KMS-11 (cell line): ENCODE measurements at regions not wholly inside any gene's neighbourhood (a gene's known extent, or its start where the extent isn't known, plus 50 kb on each side); places are given as distances from the start of the nearest gene placed in this dataset.

ENCODE experiments used
- H2AFZ ChIP-seq: fragments of 200-600 bp; sonication (generic); 2 replicates; pipeline ENCODE4 v1.6.1; 2016; ENCODE audit warnings: antibody characterized with exemption, mixed run types, low read depth
- H3K27ac ChIP-seq: fragments of 200-600 bp; sonication (generic); 2 replicates; pipeline ENCODE4 v1.6.1; 2016; ENCODE audit warnings: mild to moderate bottlenecking, mixed run types
- H3K27me3 ChIP-seq: fragments of 200-600 bp; sonication (generic); 2 replicates; pipeline ENCODE4 v1.6.1; 2017; ENCODE audit warnings: mild to moderate bottlenecking, low read depth, mixed run types, moderate library complexity; ENCODE audit not compliant: insufficient read depth
- H3K36me3 ChIP-seq: fragments of 200-600 bp; sonication (generic); 2 replicates; pipeline ENCODE4 v1.6.1; 2017; ENCODE audit warnings: mild to moderate bottlenecking, mixed run types; ENCODE audit not compliant: insufficient read depth
- H3K4me1 ChIP-seq: fragments of 200-600 bp; sonication (generic); 2 replicates; pipeline ENCODE4 v1.6.1; 2016; ENCODE audit warnings: mild to moderate bottlenecking, low read depth, mixed run types; ENCODE audit not compliant: poor library complexity, severe bottlenecking
- H3K4me2 ChIP-seq: fragments of 200-600 bp; sonication (generic); 2 replicates; pipeline ENCODE4 v1.7.0; 2016; ENCODE audit warnings: mild to moderate bottlenecking, mixed run types
- H3K4me3 ChIP-seq: fragments of 200-600 bp; sonication (generic); IDR thresholded peaks from 2 replicates; pipeline ENCODE4 v1.6.1; 2017; ENCODE audit warnings: low read depth, low read length, mixed read lengths; ENCODE audit not compliant: insufficient read depth
- H3K79me2 ChIP-seq: fragments of 200-600 bp; sonication (generic); 2 replicates; pipeline ENCODE4 v1.6.1; 2016; ENCODE audit warnings: low read depth, mixed run types; ENCODE audit not compliant: insufficient read depth
- H3K9ac ChIP-seq: fragments of 200-600 bp; sonication (generic); 2 replicates; pipeline ENCODE4 v1.6.1; 2016; ENCODE audit warnings: mild to moderate bottlenecking, mixed run types
- H4K20me1 ChIP-seq: fragments of 200-600 bp; sonication (generic); 2 replicates; pipeline ENCODE4 v1.6.1; 2016; ENCODE audit warnings: mild to moderate bottlenecking, mixed run types; ENCODE audit not compliant: insufficient read depth
- CTCF ChIP-seq: fragments of 200-600 bp; sonication (generic); conservative IDR thresholded peaks from 2 replicates; pipeline ENCODE4 v1.6.1; 2017; ENCODE audit warnings: low read depth, mild to moderate bottlenecking, antibody characterized with exemption, low read length, moderate library complexity, mixed read lengths

GRCh38 chr4:165686756-165687155 is 186.3 kb upstream of the TLL1 start:
- H3K36me3 ChIP-seq: no peaks in the 10 kb centered on the region
- no peak overlapping the region for H3K9ac ChIP-seq
- H3K4me1 ChIP-seq: no peaks in the 10 kb centered on the region
- H3K79me2 ChIP-seq: no peaks in the 10 kb centered on the region
- no peak overlapping the region for H3K4me2 ChIP-seq
- no peak overlapping the region for H3K27ac ChIP-seq
- no peak for TF ChIP-seq CTCF
- no peaks in the 10 kb centered on the region for H4K20me1 ChIP-seq
- no peaks in the 10 kb centered on the region for H3K27me3 ChIP-seq
- H2AFZ ChIP-seq: no peak overlapping the region
- H3K4me3 ChIP-seq: no peak overlapping the region

- Histone ChIP-seq H3K4me1 (no peaks in the 10 kb centered on the region), H3K36me3 (no peaks in the 10 kb centered on the region), H3K9ac (no peak overlapping the region), H2AFZ (no peak overlapping the region), H3K4me2 (no peak overlapping the region), H3K27me3 (no peaks in the 10 kb centered on the region), H3K27ac (no peak overlapping the region), H3K79me2 (no peaks in the 10 kb centered on the region), H3K4me3 (no peak overlapping the region), H4K20me1 (no peaks in the 10 kb centered on the region)
- TF ChIP-seq CTCF: no peak
These were observed 183.9 kb upstream of the TLL1 start for GRCh38 chr4:165689159-165689558.

- Histone ChIP-seq H3K27me3 (no peaks in the 10 kb centered on the region), H2AFZ (no peak overlapping the region), H3K27ac (no peak overlapping the region), H4K20me1 (no peaks in the 10 kb centered on the region), H3K4me2 (no peak overlapping the region), H3K79me2 (no peaks in the 10 kb centered on the region), H3K4me3 (no peak overlapping the region), H3K4me1 (no peaks in the 10 kb centered on the region), H3K36me3 (no peaks in the 10 kb centered on the region), H3K9ac (no peak overlapping the region)
- TF ChIP-seq CTCF: no peak
These were observed 181.0 kb upstream of the TLL1 start for GRCh38 chr4:165692082-165692481.

- Histone ChIP-seq H3K27ac (no peak overlapping the region), H4K20me1 (no peaks in the 10 kb centered on the region), H3K9ac (no peak overlapping the region), H3K36me3 (no peaks in the 10 kb centered on the region), H3K27me3 (no peaks in the 10 kb centered on the region), H2AFZ (no peak overlapping the region), H3K79me2 (no peaks in the 10 kb centered on the region), H3K4me3 (no peak overlapping the region), H3K4me1 (no peaks in the 10 kb centered on the region), H3K4me2 (no peak overlapping the region)
- no peak for TF ChIP-seq CTCF
These were observed 174.8 kb upstream of the TLL1 start for GRCh38 chr4:165698272-165698671.

- no peak overlapping the region for H3K4me2 ChIP-seq
- no peak overlapping the region for H3K4me3 ChIP-seq
These were observed 174.0 kb upstream of the TLL1 start for GRCh38 chr4:165699055-165699454.

More at GRCh38 chr4:165699055-165699454, 174.0 kb upstream of the TLL1 start:
- Histone ChIP-seq H3K27ac (no peak overlapping the region), H3K27me3 (no peaks in the 10 kb centered on the region), H2AFZ (no peak overlapping the region), H3K4me1 (no peaks in the 10 kb centered on the region), H3K9ac (no peak overlapping the region), H3K79me2 (no peaks in the 10 kb centered on the region), H3K36me3 (no peaks in the 10 kb centered on the region), H4K20me1 (no peaks in the 10 kb centered on the region)
- no peak for TF ChIP-seq CTCF
